SK-N-SH treated with all-trans-retinoic acid at 6 μM for 48 hours (cell line): ENCODE measurements at regions not wholly inside any gene's neighbourhood (a gene's known extent, or its start where the extent isn't known, plus 50 kb on each side); places are given as distances from the start of the nearest gene placed in this dataset.

ENCODE experiments used
- ARNTL ChIP-seq: fragments of 450-650 bp; formaldehyde crosslinking; IDR thresholded peaks from 2 replicates; pipeline ENCODE4 v1.5.0; 2020; ENCODE audit warnings: low read depth, mild to moderate bottlenecking, moderate library complexity, borderline replicate concordance
- CSRNP3 ChIP-seq: fragments of 250-450 bp; sonication (Bioruptor Pico); IDR thresholded peaks from 2 replicates; pipeline ENCODE4 v1.5.1; 2021; ENCODE audit warnings: mild to moderate bottlenecking, moderate library complexity
- ESRRG ChIP-seq: fragments of 250-450 bp; sonication (Bioruptor Pico); IDR thresholded peaks from 2 replicates; pipeline ENCODE4 v1.6.1; 2021; ENCODE audit warnings: mild to moderate bottlenecking
- OSR1 ChIP-seq: fragments of 250-450 bp; sonication (Bioruptor Pico); IDR thresholded peaks from 2 replicates; pipeline ENCODE4 v1.8.0; 2022; ENCODE audit warnings: moderate library complexity, mild to moderate bottlenecking, inconsistent platforms
- PATZ1 ChIP-seq: fragments of 250-450 bp; sonication (Bioruptor Pico); IDR thresholded peaks from 2 replicates; pipeline ENCODE4 v1.8.0; 2020; ENCODE audit warnings: mild to moderate bottlenecking, moderate library complexity, borderline replicate concordance
- PPARA ChIP-seq: fragments of 250-450 bp; sonication (Bioruptor Pico); IDR thresholded peaks from 2 replicates; pipeline ENCODE4 v1.5.0; 2020; ENCODE audit warnings: mild to moderate bottlenecking, borderline replicate concordance
- RARB ChIP-seq: fragments of 250-450 bp; sonication (Bioruptor Pico); IDR thresholded peaks from 2 replicates; pipeline ENCODE4 v1.8.0; 2021; ENCODE audit warnings: mild to moderate bottlenecking, moderate library complexity
- TCF4 ChIP-seq: fragments of 250-450 bp; sonication (Bioruptor Pico); IDR thresholded peaks from 2 replicates; pipeline ENCODE4 v1.8.0; 2021; ENCODE audit warnings: mild to moderate bottlenecking, moderate library complexity, borderline replicate concordance
- TOX ChIP-seq: fragments of 250-450 bp; sonication (Bioruptor Pico); IDR thresholded peaks from 2 replicates; pipeline ENCODE4 v1.8.0; 2021; ENCODE audit warnings: mild to moderate bottlenecking, moderate library complexity, borderline replicate concordance
- TSHZ2 ChIP-seq: fragments of 250-450 bp; sonication (Bioruptor Pico); IDR thresholded peaks from 2 replicates; pipeline ENCODE4 v1.5.0; 2020; ENCODE audit warnings: mild to moderate bottlenecking, moderate library complexity
- ZFP3 ChIP-seq: fragments of 250-450 bp; sonication (Bioruptor Pico); IDR thresholded peaks from 2 replicates; pipeline ENCODE4 v1.5.0; 2020; ENCODE audit warnings: mild to moderate bottlenecking, moderate library complexity

GRCh38 chrX:36462142-36462541, 542.6 kb downstream of the CFAP47 start:
- no peak for TF ChIP-seq TCF4 (CRISPR knock-in tag)
- TF ChIP-seq PATZ1 (CRISPR knock-in tag) = no peak
- TF ChIP-seq TOX (CRISPR knock-in tag) = no peak
- no peak for TF ChIP-seq PPARA (CRISPR knock-in tag)
- no peak for TF ChIP-seq ZFP3 (CRISPR knock-in tag)
- TF ChIP-seq CSRNP3 (CRISPR knock-in tag) = no peak
- no peak for TF ChIP-seq OSR1
- TF ChIP-seq RARB (CRISPR knock-in tag) = no peak
- TF ChIP-seq TSHZ2 = no peak
- TF ChIP-seq ARNTL (CRISPR knock-in tag) = no peak
- TF ChIP-seq ESRRG (CRISPR knock-in tag) = no peak
